ENCODE measurements at regions not wholly inside any gene's neighbourhood (a gene's known extent, or its start where the extent isn't known, plus 50 kb on each side); places are given as distances from the start of the nearest gene placed in this dataset.

- Histone ChIP-seq H3K27ac (replicated peaks in 1 of 4) (no peak overlapping the region), H3K4me1 (no peaks in the 10 kb centered on the region), H3K9me3 (no peaks in the 10 kb centered on the region), H3K27me3 (no peaks in the 10 kb centered on the region), H3K4me3 (no peak overlapping the region), H3K36me3 (no peaks in the 10 kb centered on the region)
- WGBS: 63% methylated on average over 4 of the region's 4 CpGs
- intact Hi-C loops (cut with DNase I): no loop called here
- TF ChIP-seq POLR2A (IDR thresholded peaks at IDR 0.05; ENCODE audit: low read depth): no peak
- peak; percentile 19 for DNase-seq (ENCODE audit: extremely low spot score)
Observed at GRCh38 chr2:48912110-48912509, 156.6 kb upstream of the LHCGR start.

- intact Hi-C loops (cut with DNase I): no loop called here
- TF ChIP-seq CTCF (IDR thresholded peaks at IDR 0.05) (no peak), POLR2A (IDR thresholded peaks at IDR 0.05; ENCODE audit: low read depth) (no peak), POLR2AphosphoS5 (IDR thresholded peaks at IDR 0.05) (no peak), EP300 (IDR thresholded peaks at IDR 0.05) (no peak)
- DNase-seq (ENCODE audit: extremely low spot score): no peak
- H3K4me3 ChIP-seq: no peak overlapping the region
- no peak overlapping the region for H3K27ac ChIP-seq (replicated peaks in 1 of 4)
- no peaks in the 10 kb centered on the region for H3K36me3 ChIP-seq
- H3K4me1 ChIP-seq: no peaks in the 10 kb centered on the region
- no peaks in the 10 kb centered on the region for H3K9me3 ChIP-seq
- H3K27me3 ChIP-seq: no peaks in the 10 kb centered on the region
Observed at GRCh38 chr2:48910961-48911360, 155.4 kb upstream of the LHCGR start.

DNA sequence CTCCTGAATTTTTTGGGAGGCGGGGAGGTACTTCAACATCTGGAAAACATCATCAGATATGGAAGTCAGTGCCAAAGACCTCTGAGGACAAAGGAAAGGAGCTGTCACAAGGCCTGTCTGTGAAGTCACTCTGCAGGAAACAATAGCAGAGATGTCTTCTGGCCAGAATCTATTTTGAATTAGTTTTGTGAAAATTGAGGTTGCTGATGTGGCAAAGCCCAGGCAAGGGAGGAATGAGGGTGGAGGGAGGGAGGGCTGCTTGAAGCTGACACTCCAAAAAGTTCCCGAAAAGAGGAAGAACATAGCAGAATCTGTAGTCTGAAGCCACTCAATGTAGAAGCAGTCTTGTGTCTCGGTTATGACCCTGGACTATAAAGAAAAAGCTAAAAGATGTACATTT is 151.1 kb upstream of the LHCGR start:
- H3K4me1 ChIP-seq: no peaks in the 10 kb centered on the region
- H3K4me3 ChIP-seq: no peak overlapping the region
- H3K27me3 ChIP-seq: no peaks in the 10 kb centered on the region
- no peaks in the 10 kb centered on the region for H3K36me3 ChIP-seq
- no peaks in the 10 kb centered on the region for H3K9me3 ChIP-seq
- intact Hi-C loops (cut with DNase I): no loop called here
- 57% methylated on average over 3 of the region's 3 CpGs for WGBS
- TF ChIP-seq POLR2A (IDR thresholded peaks at IDR 0.05; ENCODE audit: low read depth): no peak
- TF ChIP-seq EP300 (IDR thresholded peaks at IDR 0.05): no peak
- TF ChIP-seq POLR2AphosphoS5 (IDR thresholded peaks at IDR 0.05): no peak
- no peak for TF ChIP-seq CTCF (IDR thresholded peaks at IDR 0.05)
- DNase-seq (ENCODE audit: extremely low spot score): peak; percentile 81
- H3K27ac ChIP-seq (replicated peaks in 1 of 4): no peak overlapping the region

GRCh38 chr2:48905696-48906095 is 150.2 kb upstream of the LHCGR start:
- TF ChIP-seq EP300 (IDR thresholded peaks at IDR 0.05): no peak
- TF ChIP-seq CTCF (IDR thresholded peaks at IDR 0.05): no peak
- TF ChIP-seq POLR2AphosphoS5 (IDR thresholded peaks at IDR 0.05): no peak
- no peak for TF ChIP-seq POLR2A (IDR thresholded peaks at IDR 0.05; ENCODE audit: low read depth)
- intact Hi-C loops (cut with DNase I): no loop called here
- H3K4me3 ChIP-seq: no peak overlapping the region
- no peaks in the 10 kb centered on the region for H3K4me1 ChIP-seq
- no peak overlapping the region for H3K27ac ChIP-seq (replicated peaks in 1 of 4)
- no peaks in the 10 kb centered on the region for H3K27me3 ChIP-seq
- 91% methylated on average over 10 of the region's 10 CpGs for WGBS
- no peaks in the 10 kb centered on the region for H3K36me3 ChIP-seq
- DNase-seq (ENCODE audit: extremely low spot score): peak; percentile 50
- no peaks in the 10 kb centered on the region for H3K9me3 ChIP-seq

GRCh38 chr2:48902521-48902920 is 147.0 kb upstream of the LHCGR start:
- intact Hi-C loops (cut with DNase I): no loop called here
- DNase-seq (ENCODE audit: extremely low spot score): peak; percentile 42
- H3K4me3 ChIP-seq: no peak overlapping the region
- peaks cover 0 to 6% (median 0%) of the 10 kb centered on the region in 4 donors for H3K4me1 ChIP-seq
- H3K27ac ChIP-seq (replicated peaks in 1 of 4): no peak overlapping the region
- no peaks in the 10 kb centered on the region for H3K27me3 ChIP-seq
- TF ChIP-seq EP300 (IDR thresholded peaks at IDR 0.05) (no peak), CTCF (IDR thresholded peaks at IDR 0.05) (no peak), POLR2AphosphoS5 (IDR thresholded peaks at IDR 0.05) (no peak), POLR2A (IDR thresholded peaks at IDR 0.05; ENCODE audit: low read depth) (no peak)
- no peaks in the 10 kb centered on the region for H3K36me3 ChIP-seq
- 95% methylated on average over 5 of the region's 5 CpGs for WGBS
- no peaks in the 10 kb centered on the region for H3K9me3 ChIP-seq
